HEK293 (cell line): ENCODE measurements at regions not wholly inside any gene's neighbourhood (a gene's known extent, or its start where the extent isn't known, plus 50 kb on each side); places are given as distances from the start of the nearest gene placed in this dataset.

Source experiments
- ZNF621 ChIP-seq: fragments of 450-650 bp; formaldehyde crosslinking; IDR thresholded peaks from 2 replicates; pipeline ENCODE4 v1.5.1; 2017; ENCODE audit warnings: missing biosample characterization, missing genetic modification characterization
- ZNF792 ChIP-seq: fragments of 450-650 bp; formaldehyde crosslinking; IDR thresholded peaks from 2 replicates; pipeline ENCODE4 v1.5.1; 2016; ENCODE audit warnings: missing biosample characterization, missing genetic modification characterization
- TF ChIP-seq, protein P1 (sequence below): fragments of 450-650 bp; formaldehyde crosslinking; IDR thresholded peaks from 2 replicates; pipeline ENCODE4 v1.5.1; 2016; ENCODE audit warnings: missing biosample characterization, missing genetic modification characterization
- TF ChIP-seq, protein P2 (sequence below): fragments of 450-650 bp; formaldehyde crosslinking; IDR thresholded peaks from 2 replicates; pipeline ENCODE4 v1.5.1; 2016; ENCODE audit warnings: missing biosample characterization, missing genetic modification characterization, low read depth
- TF ChIP-seq, protein P3 (sequence below): fragments of 450-650 bp; formaldehyde crosslinking; IDR thresholded peaks from 2 replicates; pipeline ENCODE4 v1.5.1; 2016; ENCODE audit warnings: missing biosample characterization, missing genetic modification characterization
- TF ChIP-seq, protein P4 (sequence below): fragments of 450-650 bp; formaldehyde crosslinking; IDR thresholded peaks from 2 replicates; pipeline ENCODE4 v1.5.1; 2016; ENCODE audit warnings: missing biosample characterization, missing genetic modification characterization
- TF ChIP-seq, protein P5 (sequence below): fragments of 450-650 bp; formaldehyde crosslinking; IDR thresholded peaks from 2 replicates; pipeline ENCODE4 v1.5.1; 2017; ENCODE audit warnings: missing biosample characterization, missing genetic modification characterization

DNA sequence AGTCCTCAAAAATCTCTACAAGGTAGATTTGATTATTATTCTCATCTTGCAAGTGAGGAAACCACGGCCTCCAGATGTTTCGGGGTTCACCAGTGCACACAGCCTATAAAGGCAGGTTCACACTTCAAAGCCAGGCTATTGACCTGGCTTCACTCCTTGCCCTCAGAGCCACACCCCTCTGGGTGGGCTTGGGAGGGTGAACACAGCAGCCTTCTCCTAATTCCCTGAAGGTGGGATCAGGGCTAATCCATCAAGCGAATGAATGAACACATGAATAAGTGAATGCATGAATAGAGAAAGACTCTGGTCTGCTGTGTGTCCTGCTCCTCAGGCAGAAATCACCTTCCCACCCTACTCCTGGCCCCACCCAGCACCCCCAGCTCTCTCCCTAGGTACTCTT lies 139.0 kb downstream of the CYLD start:
- TF ChIP-seq, protein P1, sequence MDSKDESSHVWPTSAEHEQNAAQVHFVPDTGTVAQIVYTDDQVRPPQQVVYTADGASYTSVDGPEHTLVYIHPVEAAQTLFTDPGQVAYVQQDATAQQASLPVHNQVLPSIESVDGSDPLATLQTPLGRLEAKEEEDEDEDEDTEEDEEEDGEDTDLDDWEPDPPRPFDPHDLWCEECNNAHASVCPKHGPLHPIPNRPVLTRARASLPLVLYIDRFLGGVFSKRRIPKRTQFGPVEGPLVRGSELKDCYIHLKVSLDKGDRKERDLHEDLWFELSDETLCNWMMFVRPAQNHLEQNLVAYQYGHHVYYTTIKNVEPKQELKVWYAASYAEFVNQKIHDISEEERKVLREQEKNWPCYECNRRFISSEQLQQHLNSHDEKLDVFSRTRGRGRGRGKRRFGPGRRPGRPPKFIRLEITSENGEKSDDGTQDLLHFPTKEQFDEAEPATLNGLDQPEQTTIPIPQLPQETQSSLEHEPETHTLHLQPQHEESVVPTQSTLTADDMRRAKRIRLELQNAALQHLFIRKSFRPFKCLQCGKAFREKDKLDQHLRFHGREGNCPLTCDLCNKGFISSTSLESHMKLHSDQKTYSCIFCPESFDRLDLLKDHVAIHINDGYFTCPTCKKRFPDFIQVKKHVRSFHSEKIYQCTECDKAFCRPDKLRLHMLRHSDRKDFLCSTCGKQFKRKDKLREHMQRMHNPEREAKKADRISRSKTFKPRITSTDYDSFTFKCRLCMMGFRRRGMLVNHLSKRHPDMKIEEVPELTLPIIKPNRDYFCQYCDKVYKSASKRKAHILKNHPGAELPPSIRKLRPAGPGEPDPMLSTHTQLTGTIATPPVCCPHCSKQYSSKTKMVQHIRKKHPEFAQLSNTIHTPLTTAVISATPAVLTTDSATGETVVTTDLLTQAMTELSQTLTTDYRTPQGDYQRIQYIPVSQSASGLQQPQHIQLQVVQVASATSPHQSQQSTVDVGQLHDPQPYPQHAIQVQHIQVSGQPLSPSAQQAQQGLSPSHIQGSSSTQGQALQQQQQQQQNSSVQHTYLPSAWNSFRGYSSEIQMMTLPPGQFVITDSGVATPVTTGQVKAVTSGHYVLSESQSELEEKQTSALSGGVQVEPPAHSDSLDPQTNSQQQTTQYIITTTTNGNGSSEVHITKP, result no peak
- TF ChIP-seq ZNF621 (tag by site-specific recombination), result no peak
- no peak for TF ChIP-seq ZNF792
- TF ChIP-seq, protein P2, sequence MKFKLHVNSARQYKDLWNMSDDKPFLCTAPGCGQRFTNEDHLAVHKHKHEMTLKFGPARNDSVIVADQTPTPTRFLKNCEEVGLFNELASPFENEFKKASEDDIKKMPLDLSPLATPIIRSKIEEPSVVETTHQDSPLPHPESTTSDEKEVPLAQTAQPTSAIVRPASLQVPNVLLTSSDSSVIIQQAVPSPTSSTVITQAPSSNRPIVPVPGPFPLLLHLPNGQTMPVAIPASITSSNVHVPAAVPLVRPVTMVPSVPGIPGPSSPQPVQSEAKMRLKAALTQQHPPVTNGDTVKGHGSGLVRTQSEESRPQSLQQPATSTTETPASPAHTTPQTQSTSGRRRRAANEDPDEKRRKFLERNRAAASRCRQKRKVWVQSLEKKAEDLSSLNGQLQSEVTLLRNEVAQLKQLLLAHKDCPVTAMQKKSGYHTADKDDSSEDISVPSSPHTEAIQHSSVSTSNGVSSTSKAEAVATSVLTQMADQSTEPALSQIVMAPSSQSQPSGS (tag by site-specific recombination), result no peak
- TF ChIP-seq, protein P3, sequence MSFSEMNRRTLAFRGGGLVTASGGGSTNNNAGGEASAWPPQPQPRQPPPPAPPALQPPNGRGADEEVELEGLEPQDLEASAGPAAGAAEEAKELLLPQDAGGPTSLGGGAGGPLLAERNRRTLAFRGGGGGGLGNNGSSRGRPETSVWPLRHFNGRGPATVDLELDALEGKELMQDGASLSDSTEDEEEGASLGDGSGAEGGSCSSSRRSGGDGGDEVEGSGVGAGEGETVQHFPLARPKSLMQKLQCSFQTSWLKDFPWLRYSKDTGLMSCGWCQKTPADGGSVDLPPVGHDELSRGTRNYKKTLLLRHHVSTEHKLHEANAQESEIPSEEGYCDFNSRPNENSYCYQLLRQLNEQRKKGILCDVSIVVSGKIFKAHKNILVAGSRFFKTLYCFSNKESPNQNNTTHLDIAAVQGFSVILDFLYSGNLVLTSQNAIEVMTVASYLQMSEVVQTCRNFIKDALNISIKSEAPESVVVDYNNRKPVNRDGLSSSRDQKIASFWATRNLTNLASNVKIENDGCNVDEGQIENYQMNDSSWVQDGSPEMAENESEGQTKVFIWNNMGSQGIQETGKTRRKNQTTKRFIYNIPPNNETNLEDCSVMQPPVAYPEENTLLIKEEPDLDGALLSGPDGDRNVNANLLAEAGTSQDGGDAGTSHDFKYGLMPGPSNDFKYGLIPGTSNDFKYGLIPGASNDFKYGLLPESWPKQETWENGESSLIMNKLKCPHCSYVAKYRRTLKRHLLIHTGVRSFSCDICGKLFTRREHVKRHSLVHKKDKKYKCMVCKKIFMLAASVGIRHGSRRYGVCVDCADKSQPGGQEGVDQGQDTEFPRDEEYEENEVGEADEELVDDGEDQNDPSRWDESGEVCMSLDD (tag by site-specific recombination), result no peak
- TF ChIP-seq, protein P4, sequence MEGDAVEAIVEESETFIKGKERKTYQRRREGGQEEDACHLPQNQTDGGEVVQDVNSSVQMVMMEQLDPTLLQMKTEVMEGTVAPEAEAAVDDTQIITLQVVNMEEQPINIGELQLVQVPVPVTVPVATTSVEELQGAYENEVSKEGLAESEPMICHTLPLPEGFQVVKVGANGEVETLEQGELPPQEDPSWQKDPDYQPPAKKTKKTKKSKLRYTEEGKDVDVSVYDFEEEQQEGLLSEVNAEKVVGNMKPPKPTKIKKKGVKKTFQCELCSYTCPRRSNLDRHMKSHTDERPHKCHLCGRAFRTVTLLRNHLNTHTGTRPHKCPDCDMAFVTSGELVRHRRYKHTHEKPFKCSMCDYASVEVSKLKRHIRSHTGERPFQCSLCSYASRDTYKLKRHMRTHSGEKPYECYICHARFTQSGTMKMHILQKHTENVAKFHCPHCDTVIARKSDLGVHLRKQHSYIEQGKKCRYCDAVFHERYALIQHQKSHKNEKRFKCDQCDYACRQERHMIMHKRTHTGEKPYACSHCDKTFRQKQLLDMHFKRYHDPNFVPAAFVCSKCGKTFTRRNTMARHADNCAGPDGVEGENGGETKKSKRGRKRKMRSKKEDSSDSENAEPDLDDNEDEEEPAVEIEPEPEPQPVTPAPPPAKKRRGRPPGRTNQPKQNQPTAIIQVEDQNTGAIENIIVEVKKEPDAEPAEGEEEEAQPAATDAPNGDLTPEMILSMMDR (tag by site-specific recombination), result no peak
- TF ChIP-seq, protein P5, sequence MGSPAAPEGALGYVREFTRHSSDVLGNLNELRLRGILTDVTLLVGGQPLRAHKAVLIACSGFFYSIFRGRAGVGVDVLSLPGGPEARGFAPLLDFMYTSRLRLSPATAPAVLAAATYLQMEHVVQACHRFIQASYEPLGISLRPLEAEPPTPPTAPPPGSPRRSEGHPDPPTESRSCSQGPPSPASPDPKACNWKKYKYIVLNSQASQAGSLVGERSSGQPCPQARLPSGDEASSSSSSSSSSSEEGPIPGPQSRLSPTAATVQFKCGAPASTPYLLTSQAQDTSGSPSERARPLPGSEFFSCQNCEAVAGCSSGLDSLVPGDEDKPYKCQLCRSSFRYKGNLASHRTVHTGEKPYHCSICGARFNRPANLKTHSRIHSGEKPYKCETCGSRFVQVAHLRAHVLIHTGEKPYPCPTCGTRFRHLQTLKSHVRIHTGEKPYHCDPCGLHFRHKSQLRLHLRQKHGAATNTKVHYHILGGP (tag by site-specific recombination), result no peak
